CD4-positive, alpha-beta T cell treated with Interleukin-2 at 100 ng/mL for 4 hours (primary cell): ENCODE measurements at regions not wholly inside any gene's neighbourhood (a gene's known extent, or its start where the extent isn't known, plus 50 kb on each side); places are given as distances from the start of the nearest gene placed in this dataset.

ENCODE experiments used
- DNase-seq: peaks from one replicate; pipeline ENCODE4 v3.0.0-alpha.2; 2020; ENCODE audit warnings: low spot score

DNA sequence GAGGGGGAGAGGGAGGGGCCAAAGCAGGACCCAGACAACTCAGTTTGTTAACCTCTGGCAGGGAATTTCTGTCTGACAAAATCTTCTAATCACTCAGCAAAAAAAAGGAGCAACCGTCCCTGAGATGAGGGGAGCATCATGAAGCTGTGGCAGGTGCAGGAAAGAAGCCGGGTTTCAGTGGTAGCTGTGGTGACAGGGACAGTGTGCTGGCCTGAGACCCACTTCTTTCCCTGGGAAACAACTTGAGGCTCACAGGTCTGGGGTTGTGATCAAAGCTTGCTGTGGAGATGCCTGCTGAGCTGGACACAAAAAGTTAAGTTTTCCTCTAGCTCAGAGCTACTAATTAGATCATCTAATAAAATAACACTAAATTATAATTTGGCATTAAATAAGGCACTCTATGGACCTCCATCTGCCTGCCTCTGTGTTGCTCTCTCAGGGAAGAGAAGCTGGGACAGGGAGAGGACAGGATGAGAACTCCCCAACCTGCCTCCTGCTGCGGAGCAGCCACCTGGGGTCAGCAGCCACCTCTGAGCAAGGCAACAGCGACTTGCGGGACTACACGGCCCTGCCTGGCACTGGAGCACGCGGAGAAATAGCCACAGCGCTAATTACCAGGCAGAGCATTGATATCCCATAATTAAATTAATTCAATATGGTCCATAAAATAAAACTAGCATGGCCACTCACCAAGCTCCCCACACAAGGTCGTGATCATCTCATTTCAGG lies 104.6 kb upstream of the TEX51 start:
- DNase-seq: no peak

GRCh38 chr2:126795656-126796055 lies 103.0 kb upstream of the TEX51 start:
- no peak for DNase-seq

GRCh38 chr2:126796931-126797621 lies 101.6 kb upstream of the TEX51 start:
- DNase-seq: no peak

GRCh38 chr2:126797622-126798275 lies 100.9 kb upstream of the TEX51 start:
- no peak for DNase-seq

- DNase-seq: no peak
Measured at GRCh38 chr2:126798276-126799140, 100.2 kb upstream of the TEX51 start.

- DNase-seq: no peak
Measured at GRCh38 chr2:126799301-126799700, 99.4 kb upstream of the TEX51 start.

- no peak for DNase-seq
Measured at GRCh38 chr2:126801473-126801872, 97.2 kb upstream of the TEX51 start.

- DNase-seq: no peak
Measured at GRCh38 chr2:126802316-126802715, 96.4 kb upstream of the TEX51 start.

DNA sequence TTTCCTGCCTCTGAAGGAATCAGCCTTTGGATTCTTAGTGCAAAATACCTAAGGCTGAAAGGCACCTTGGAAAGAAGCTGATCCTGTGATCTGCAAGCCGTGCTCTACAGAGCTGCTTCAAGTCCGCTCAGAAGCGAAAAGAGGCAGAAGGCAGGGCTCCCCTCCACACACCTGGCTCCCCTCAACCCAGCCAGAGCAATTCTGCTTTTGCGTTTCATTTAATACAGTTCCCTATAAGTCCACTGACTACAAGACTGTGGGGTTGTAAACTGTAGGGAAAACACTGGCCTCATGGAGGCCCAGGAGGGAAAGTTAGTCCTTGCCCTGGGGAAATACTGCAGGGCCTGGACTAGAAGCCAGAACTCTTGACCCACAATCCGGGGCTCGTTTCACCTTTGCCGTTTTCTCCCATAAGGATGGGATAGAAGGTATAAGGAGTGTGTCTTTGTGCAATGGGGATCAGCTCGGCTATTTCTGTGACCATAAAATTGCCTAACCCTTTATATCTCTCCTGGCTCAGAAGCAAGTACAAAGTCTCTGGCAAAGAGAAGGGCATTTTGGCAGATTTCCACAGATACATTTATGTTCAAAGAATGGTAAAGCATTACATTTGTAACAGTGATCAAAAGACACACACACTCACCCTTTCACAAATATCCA lies 95.8 kb upstream of the TEX51 start:
- DNase-seq: no peak

DNA sequence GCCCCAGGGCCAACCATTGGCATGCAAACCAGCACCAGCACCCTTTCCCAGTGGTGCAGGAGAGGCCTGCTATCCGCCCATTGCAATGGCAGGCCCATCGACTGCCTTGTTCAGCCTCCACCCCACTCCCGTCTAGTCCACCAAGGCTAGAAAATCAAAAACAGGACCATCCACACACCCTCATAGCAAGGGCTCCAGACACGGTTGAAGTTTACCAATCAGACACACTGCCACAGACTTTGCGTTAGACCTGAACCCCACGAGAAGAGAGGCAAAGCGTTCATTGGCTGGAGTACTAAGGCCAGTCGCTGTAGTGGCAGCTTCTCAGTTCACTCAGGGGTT lies 95.3 kb upstream of the TEX51 start:
- DNase-seq: no peak

GRCh38 chr2:126804347-126804746 lies 94.3 kb upstream of the TEX51 start:
- DNase-seq: no peak

- DNase-seq: no peak
Measured at GRCh38 chr2:126808929-126809328, 89.8 kb upstream of the TEX51 start.

DNA sequence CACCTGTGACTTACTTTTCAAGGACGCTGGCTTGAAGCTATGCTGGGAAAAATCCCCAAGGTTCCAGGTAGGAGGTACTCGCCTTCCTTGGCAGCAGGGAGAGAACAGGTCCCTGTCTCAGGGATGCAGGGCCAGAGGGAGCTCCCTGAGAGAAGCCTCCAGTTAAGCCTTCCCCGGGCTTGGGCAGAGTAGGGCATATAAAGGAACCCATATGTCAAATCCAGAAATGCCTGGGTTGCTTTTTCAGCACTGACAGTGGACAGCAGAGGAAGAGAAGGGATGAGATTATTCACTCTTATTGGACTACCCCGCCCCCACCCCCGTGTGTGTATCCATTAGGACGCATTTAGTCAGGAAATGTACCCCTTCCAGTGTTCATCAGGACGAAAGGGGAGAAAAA lies 89.3 kb upstream of the TEX51 start:
- DNase-seq: no peak

DNA sequence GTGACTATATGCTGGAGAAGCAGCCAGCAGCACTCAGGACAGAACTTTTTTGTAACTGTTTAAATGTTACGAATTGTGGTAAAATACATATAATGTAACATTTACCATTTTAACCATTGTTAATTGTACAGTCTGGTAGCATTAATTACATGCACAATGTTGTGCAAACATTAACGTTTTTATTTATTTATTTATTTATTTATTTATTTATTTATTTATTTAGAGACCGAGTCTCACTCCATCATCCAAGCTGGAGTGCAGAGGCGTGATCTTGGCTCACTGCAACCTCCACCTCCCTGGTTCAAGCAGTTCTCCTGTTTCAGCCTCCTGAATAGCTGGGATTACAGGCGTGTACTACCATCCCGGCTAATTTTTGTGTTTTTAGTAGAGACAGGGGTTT lies 88.7 kb upstream of the TEX51 start:
- DNase-seq: no peak

DNA sequence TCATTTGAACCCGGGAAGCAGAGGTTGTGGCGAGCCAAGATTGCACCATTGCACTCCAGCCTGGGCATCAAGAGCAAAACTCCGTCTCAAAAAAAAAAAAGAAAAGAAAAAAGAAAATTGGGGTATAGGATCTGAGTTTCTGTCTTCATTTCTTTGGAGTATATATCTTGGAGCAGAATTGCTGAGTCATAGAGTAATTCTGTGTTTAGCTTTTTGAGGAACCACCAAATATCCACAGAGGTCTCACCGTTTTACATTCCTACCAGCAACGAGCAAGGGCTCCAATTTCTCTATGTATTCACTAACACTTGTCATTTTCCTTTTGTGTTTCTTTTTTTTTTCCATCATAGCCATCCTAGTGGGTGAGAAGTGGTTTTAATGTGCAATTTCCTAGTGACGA lies 87.6 kb upstream of the TEX51 start:
- no peak for DNase-seq

DNA sequence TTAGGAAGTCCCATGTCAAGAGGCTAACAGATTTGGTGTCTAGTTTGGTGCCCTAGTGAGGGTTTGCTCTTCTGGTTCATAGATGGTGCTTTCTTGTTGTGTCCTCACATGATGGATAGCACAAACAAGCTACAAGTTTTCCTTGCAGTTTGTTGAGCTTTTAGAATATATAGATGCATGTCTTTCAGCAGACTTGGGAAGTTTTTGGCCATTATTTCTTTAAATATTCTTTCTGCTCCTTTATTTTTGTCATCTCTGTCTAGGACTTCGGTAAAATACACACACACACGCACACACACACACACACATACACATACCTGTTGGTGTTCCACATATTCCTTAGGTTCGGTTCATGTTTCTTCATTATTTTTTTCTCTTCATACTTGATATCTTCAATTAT lies 81.5 kb upstream of the TEX51 start:
- DNase-seq: no peak

- no peak for DNase-seq
Measured at GRCh38 chr2:126822115-126822514, 76.6 kb upstream of the TEX51 start.

- DNase-seq: no peak
Measured at GRCh38 chr2:126822921-126823320, 75.8 kb upstream of the TEX51 start.

GRCh38 chr2:126823951-126824350 lies 74.7 kb upstream of the TEX51 start:
- DNase-seq: no peak

DNA sequence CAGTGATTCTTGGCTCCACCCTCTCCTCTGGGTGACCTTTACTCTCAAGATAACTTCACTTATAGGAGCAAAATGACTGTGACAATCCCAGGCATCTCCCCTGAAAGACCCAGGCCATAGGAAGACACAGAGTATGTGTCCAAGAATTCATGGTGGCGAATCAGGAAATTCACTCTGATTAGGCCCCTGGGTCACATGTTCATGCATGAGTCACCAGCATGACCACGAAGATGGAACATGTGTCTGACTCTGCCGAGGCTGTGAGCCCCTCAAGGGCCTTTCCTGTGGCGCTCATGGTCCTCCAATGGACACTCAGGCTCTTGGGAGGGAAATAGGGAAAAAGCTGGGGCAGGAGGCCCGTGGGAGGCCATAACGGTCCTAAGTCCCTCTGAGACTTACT lies 74.0 kb upstream of the TEX51 start:
- DNase-seq: no peak

GRCh38 chr2:126825316-126825715 lies 73.4 kb upstream of the TEX51 start:
- DNase-seq: no peak

GRCh38 chr2:126826491-126826890 lies 72.2 kb upstream of the TEX51 start:
- no peak for DNase-seq
